Neural cell (in vitro differentiated cells): ENCODE measurements at regions not wholly inside any gene's neighbourhood (a gene's known extent, or its start where the extent isn't known, plus 50 kb on each side); places are given as distances from the start of the nearest gene placed in this dataset.

Source experiments
- CTCF ChIP-seq: fragments of 450-650 bp; IDR thresholded peaks from 2 replicates; pipeline ENCODE4 v1.5.1; 2014; ENCODE audit warnings: antibody characterized with exemption, mild to moderate bottlenecking, moderate library complexity; ENCODE audit not compliant: poor library complexity, severe bottlenecking
- EP300 ChIP-seq: fragments of 450-650 bp; conservative IDR thresholded peaks from 2 replicates; pipeline ENCODE4 v1.6.1; 2014; ENCODE audit warnings: antibody characterized with exemption, mild to moderate bottlenecking, moderate library complexity; ENCODE audit not compliant: poor library complexity, severe bottlenecking
- EZH2 ChIP-seq: fragments of 200-600, 300-800 bp; shearing (Covaris generic), sonication (generic); IDR thresholded peaks from 2 replicates; pipeline ENCODE4 v1.6.1; 2014; ENCODE audit warnings: antibody characterized with exemption, low read length, borderline replicate concordance, mild to moderate bottlenecking; ENCODE audit not compliant: insufficient read depth, poor library complexity, severe bottlenecking
- POLR2AphosphoS5 ChIP-seq: IDR thresholded peaks from 2 replicates; pipeline ENCODE4 v1.6.1; 2012
- RAD21 ChIP-seq: fragments of 450-650 bp; conservative IDR thresholded peaks from 2 replicates; pipeline ENCODE4 v1.6.1; 2014; ENCODE audit warnings: antibody characterized with exemption, mild to moderate bottlenecking, moderate library complexity
- SMC3 ChIP-seq: fragments of 450-650 bp; conservative IDR thresholded peaks from 2 replicates; pipeline ENCODE4 v1.6.1; 2014; ENCODE audit warnings: antibody characterized with exemption, mild to moderate bottlenecking, moderate library complexity; ENCODE audit not compliant: poor library complexity
- TAF1 ChIP-seq: IDR thresholded peaks from 2 replicates; pipeline ENCODE4 v1.6.1; 2012; ENCODE audit warnings: low read depth
- TF ChIP-seq, protein P1 (sequence below): IDR thresholded peaks from 2 replicates; pipeline ENCODE4 v1.6.1; 2012; ENCODE audit warnings: borderline replicate concordance

GRCh38 chr1:87981386-87981785 is 652.7 kb downstream of the LMO4 start:
- TF ChIP-seq CTCF (no peak), EP300 (no peak), POLR2AphosphoS5 (no peak), TAF1 (no peak), RAD21 (no peak), EZH2 (no peak), SMC3 (no peak)
- TF ChIP-seq, protein P1, sequence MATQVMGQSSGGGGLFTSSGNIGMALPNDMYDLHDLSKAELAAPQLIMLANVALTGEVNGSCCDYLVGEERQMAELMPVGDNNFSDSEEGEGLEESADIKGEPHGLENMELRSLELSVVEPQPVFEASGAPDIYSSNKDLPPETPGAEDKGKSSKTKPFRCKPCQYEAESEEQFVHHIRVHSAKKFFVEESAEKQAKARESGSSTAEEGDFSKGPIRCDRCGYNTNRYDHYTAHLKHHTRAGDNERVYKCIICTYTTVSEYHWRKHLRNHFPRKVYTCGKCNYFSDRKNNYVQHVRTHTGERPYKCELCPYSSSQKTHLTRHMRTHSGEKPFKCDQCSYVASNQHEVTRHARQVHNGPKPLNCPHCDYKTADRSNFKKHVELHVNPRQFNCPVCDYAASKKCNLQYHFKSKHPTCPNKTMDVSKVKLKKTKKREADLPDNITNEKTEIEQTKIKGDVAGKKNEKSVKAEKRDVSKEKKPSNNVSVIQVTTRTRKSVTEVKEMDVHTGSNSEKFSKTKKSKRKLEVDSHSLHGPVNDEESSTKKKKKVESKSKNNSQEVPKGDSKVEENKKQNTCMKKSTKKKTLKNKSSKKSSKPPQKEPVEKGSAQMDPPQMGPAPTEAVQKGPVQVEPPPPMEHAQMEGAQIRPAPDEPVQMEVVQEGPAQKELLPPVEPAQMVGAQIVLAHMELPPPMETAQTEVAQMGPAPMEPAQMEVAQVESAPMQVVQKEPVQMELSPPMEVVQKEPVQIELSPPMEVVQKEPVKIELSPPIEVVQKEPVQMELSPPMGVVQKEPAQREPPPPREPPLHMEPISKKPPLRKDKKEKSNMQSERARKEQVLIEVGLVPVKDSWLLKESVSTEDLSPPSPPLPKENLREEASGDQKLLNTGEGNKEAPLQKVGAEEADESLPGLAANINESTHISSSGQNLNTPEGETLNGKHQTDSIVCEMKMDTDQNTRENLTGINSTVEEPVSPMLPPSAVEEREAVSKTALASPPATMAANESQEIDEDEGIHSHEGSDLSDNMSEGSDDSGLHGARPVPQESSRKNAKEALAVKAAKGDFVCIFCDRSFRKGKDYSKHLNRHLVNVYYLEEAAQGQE: no peak
